HK-2 (cell line): ENCODE measurements at regions not wholly inside any gene's neighbourhood (a gene's known extent, or its start where the extent isn't known, plus 50 kb on each side); places are given as distances from the start of the nearest gene placed in this dataset.

Experiments
- DNase-seq: peaks from one replicate; pipeline ENCODE4 v3.0.0-alpha.2; 2018; ENCODE audit not compliant: unreplicated experiment

- DNase-seq, result no peak
These were observed 60.5 kb upstream of the FAM216B start for GRCh38 chr13:42720858-42721219.

- DNase-seq, result no peak
These were observed 58.4 kb upstream of the FAM216B start for GRCh38 chr13:42722883-42723539.

- no peak for DNase-seq
These were observed 52.7 kb upstream of the FAM216B start for GRCh38 chr13:42728507-42729180.

- DNase-seq, result no peak
These were observed 51.5 kb upstream of the FAM216B start for GRCh38 chr13:42729857-42730402.
